ENCODE measurements at regions not wholly inside any gene's neighbourhood (a gene's known extent, or its start where the extent isn't known, plus 50 kb on each side); places are given as distances from the start of the nearest gene placed in this dataset.

DNA sequence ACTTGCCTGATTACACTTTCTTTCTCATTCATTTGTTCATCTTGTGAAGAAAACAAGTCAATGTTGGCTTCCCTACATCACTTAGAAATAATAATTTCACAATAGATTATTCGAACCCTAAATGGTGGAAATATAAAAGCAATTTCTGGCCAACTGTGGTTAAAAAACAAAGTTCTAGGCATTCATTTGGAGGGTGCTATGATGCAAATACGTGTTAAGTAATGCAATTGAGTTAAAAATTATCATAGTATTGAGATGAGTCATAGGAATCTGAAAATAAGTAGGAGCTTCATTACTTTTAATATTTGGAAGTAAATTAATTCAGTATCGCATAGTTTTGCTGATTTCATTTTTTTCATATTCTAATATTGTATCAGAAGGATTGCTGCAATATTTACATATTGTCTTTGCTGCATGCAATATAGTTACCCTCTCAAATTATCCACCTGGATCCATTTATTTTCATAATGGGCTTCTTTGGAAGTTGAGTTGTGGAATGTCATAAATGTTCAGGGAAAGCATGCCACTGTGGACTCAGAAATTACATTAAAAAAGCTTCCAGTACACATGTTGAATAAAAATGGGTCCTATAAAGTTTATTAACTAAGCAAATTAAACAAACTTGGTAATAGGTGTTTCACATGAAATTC lies 647.7 kb upstream of the WWC1 start:
- DNase-seq (ENCODE audit: low read depth): no peak

DNA sequence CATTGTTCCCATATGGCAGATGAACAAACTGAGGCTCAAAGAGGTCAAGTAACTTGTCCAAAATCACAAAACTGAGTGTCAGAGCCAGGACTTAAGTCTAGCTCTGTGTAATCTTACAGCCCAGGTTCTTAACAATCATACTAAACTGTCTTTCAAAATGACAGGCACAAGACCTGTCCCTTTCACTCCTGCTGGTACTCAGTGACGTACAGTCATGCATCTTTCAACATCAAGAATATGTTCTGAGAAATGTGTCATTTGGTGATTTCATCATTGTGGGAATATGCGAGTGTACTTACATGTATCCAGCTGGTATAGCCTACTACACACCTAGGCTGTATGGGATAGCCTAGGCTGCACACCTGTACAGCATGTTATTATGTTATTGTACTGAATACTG lies 646.8 kb upstream of the WWC1 start:
- no peak for DNase-seq (ENCODE audit: low read depth)

DNA sequence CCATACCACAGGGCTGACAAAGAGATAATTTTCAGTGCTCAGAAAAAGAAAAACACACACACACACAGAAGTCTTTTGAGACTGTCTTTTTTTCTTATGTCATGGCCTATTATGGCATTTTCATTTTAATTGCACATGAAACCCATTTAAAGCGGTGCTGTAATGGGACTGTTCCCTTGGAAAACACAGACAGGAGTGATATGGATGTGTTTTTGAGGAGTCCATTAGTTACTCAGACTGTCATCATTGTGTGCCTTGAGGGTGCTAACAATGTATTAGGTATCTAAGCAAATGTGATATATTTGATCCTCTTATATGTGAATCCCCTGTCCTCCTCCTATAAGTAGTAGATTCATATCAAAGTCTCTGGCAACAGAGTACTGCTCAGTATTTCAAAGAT lies 642.0 kb upstream of the WWC1 start:
- no peak for DNase-seq (ENCODE audit: low read depth)

DNA sequence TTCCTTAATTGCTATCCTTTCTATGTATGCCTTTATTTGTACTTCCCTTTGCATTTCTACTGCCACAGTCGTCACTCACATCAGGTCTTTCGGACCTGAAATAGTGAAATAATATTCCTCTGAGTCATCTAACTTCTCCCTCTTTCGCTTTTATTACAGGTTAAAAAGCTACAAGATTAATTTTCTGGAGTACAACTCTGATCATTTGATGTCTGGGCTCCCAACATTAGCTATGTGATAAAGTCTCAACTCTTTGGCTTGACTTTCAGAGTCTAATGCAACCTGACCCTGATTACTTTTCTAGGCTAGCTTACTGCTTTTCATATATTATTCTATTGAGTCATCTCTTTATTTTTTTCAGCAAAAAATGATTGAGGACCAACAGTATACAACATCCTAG lies 638.8 kb upstream of the WWC1 start:
- DNase-seq (ENCODE audit: low read depth): no peak

GRCh38 chr5:167653645-167654106 lies 637.8 kb upstream of the WWC1 start:
- no peak for DNase-seq (ENCODE audit: low read depth)

DNA sequence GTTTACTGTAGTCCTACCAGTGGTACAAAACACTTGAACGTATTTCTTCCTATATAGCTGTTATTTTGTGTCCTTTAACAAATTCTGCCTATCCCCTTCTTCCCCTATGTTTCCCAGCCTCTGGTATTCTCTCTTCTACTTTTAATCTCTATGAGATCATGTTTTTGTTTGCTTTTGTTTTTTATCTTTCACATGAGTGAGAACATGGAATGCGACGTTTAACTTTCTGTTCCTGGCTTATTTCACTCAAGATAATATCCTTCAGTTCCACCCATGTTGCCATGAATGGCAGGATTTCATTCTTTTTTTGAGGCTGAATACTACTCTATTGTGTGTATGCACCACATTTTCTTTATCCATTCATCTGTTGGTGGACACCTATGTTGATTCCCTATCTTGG lies 634.4 kb upstream of the WWC1 start:
- no peak for DNase-seq (ENCODE audit: low read depth)

GRCh38 chr5:167658889-167659288 lies 632.6 kb upstream of the WWC1 start:
- DNase-seq (ENCODE audit: low read depth): peak; percentile 21

DNA sequence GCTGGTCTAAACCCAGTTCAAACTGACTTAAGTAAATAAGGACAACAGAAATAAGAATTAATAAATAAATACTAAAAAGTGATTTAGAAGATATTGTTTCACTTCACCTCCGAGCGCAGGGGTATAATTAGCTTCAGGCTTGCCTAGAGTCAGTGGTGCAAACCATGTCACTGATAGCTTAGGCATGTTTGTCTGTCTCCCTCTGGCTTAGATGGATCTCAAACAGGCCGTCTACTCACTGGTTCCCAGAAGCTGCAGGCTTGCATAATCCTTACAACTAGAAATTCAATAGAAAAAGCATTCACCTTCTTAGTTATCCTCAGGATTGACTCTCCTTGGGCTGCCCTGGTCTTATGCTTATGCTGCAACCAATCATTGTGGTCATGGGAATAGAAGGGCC lies 629.8 kb upstream of the WWC1 start:
- no peak for DNase-seq (ENCODE audit: low read depth)

- DNase-seq (ENCODE audit: low read depth): no peak
Observed at GRCh38 chr5:167664222-167664804, 627.1 kb upstream of the WWC1 start.

- no peak for DNase-seq (ENCODE audit: low read depth)
Observed at GRCh38 chr5:167665841-167666375, 625.5 kb upstream of the WWC1 start.

GRCh38 chr5:167671176-167671575 lies 620.3 kb upstream of the WWC1 start:
- no peak for DNase-seq (ENCODE audit: low read depth)

DNA sequence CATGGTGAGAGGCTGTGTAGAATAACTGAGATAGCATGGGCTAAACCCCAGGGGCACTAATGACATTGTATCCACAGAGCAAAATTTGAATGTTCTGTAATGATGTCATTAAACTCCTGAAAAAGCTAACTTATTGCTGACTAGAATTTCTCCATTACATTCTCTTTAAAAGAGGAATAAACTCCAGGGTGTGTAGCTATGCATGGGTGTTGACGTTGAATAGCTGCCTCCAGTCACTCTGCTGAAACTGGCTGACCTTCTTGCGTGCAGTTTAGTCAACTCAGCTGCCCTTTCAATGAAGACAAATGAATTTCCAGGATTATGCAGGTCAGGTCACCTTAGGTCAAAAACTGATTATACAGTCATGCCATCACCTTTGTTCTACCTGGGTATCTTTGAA lies 617.5 kb upstream of the WWC1 start:
- DNase-seq (ENCODE audit: low read depth): no peak

GRCh38 chr5:167678481-167678880 lies 613.0 kb upstream of the WWC1 start:
- no peak for DNase-seq (ENCODE audit: low read depth)

DNA sequence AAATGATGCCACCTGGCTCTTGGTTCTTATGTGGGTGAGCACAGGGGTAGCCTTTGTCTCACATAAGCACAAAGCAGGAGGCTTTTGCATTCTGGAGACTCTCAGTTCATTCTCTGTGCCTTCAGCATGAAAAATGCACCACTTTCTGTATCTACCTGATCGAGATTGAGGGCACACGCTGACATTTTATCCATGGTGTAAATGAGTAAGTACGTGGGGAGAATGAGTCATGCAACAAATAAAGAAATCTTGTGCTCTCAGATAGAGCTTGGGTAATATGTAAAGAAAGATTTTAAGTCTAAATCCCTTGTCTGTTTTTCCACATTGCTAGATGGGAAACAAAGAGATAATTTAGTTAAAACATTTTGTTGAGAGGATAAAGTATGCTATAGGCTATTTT lies 607.2 kb upstream of the WWC1 start:
- DNase-seq (ENCODE audit: low read depth): no peak

DNA sequence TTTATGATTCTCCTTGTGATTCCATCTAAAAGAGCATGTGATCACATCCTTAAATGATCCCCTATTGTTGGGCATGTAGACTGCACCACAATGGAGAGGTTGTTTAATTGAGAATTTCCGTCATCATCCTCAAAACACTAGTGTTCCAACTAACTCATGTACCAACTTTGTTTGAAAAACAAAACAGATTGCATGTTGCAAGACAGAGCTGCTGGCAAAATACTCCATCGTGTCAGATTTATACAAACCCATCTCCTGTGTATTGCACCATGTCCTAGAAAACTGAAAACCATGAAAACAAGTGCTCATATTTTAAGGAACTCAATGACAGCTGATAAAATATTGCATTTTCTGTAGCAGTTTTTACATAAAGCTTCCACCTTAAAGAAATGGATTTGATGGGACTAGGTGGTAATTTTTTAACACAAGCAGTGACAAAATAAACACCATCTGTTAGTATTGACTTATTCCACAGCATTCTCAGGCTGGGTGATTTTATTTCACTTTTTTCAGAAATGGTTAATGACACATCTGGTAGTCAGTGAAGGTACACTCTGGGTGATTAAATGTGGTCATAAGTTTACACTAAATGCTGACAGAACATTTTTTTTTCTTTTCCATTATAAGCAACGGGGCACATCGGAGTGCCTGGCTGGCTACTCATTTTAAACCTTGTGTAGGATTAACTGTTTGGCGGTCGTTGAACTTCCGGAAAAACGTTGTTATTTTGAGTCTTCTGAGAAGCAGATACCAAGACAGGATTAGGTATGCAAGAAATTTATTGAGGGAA lies 602.9 kb upstream of the WWC1 start:
- peak; percentile 77 for DNase-seq (ENCODE audit: low read depth)

DNA sequence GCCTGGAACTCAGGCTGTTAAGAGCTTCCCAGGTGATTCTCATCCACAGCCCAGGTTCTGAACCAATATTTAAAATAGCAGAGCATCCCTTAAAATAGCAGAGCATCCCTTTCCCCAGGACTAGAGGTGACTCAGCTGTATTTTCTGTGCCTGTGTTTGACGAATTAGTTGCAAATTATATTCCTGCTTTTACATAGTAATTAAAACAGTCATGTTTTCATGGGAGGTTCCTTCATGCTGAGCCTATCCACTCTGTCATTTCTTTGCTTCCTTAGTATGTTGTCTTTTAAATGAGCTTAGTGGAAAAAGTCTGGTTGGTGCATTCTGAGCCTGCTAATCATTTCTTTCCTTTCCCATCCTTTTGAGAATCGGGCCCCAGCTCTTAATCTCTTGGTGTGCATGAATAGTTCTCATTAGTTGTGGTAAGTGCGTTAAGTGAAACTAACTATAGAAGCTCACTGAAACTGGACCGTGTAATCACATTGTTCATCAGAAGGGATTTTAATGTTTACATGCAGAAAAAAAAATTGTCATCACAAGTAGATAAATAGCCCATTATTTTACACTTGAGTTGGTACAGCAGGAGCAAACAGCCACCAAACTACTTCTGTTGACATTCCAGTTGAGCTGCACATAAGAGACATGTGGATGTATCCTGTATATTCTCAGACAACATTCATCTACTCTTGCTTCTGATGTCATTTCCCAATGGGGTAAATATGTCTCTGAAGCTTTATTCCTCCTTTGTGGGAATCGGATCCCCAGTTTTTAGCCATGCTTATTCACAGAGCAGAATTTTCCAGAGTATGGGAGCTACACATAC lies 596.9 kb upstream of the WWC1 start:
- no peak for DNase-seq (ENCODE audit: low read depth)

DNA sequence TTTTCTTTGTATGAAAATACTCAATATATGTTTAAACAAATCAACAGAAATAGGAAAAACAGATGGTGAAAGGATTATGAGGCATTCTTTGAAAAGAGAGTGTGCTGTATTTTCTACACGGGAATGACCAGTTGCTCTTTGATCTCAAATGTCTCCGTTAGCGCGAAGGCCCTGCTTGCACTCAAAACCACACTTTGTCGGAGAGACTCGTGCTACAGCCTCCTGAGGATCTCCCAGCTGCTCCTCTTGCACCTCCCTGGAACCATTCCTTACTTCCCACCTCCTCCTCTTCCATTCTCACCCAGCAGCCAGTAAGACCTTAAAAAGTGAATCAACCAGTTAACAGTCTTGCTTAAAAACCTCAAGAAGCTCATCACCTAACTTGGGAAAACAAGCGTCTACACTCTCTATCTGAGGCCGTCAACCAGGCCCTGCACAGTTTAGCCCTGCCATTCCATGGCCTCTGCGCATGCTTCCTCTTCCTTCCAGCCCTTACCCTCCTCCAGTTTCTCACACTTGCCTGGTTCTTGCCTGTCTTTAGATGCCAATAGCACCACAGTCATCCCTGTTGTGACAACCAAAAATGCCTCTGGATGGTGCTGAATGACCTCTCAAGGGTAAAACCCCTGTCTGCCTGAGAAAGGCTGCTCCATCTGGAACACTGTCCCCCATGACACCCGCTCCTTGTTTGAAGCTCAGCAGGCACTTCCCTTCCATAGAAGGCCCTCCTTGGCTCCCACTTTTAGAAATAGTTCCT lies 594.7 kb upstream of the WWC1 start:
- DNase-seq (ENCODE audit: low read depth): no peak

GRCh38 chr5:167699432-167699831 lies 592.0 kb upstream of the WWC1 start:
- peak; percentile 94 for DNase-seq (ENCODE audit: low read depth)

- no peak for DNase-seq (ENCODE audit: low read depth)
Observed at GRCh38 chr5:167701051-167701450, 590.4 kb upstream of the WWC1 start.

GRCh38 chr5:167702014-167702413 lies 589.4 kb upstream of the WWC1 start:
- no peak for DNase-seq (ENCODE audit: low read depth)

- no peak for DNase-seq (ENCODE audit: low read depth)
Observed at GRCh38 chr5:167708449-167708848, 583.0 kb upstream of the WWC1 start.

Measured in fibroblast of gingiva (primary cell).